Neural cell (in vitro differentiated cells): ENCODE measurements at regions not wholly inside any gene's neighbourhood (a gene's known extent, or its start where the extent isn't known, plus 50 kb on each side); places are given as distances from the start of the nearest gene placed in this dataset.

Experiments
- H2AFZ ChIP-seq: fragments of 200-600, 300-800 bp; sonication (generic), shearing (Covaris generic); 2 replicates; pipeline ENCODE4 v1.6.0; 2014; ENCODE audit warnings: low read depth, mild to moderate bottlenecking, antibody characterized with exemption, low read length, moderate library complexity
- H3F3A ChIP-seq: fragments of 200-600 bp; shearing (Covaris generic); 2 replicates; pipeline ENCODE4 v1.6.1; 2016; ENCODE audit warnings: mild to moderate bottlenecking, moderate library complexity, mixed read lengths, antibody characterized with exemption, low read length; ENCODE audit not compliant: insufficient read depth, poor library complexity, severe bottlenecking
- H3K27ac ChIP-seq: fragments of 200-600, 300-800 bp; sonication (generic), shearing (Covaris generic); 2 replicates; pipeline ENCODE4 v1.5.1; 2014; ENCODE audit warnings: mild to moderate bottlenecking, low read length, moderate library complexity
- H3K27me3 ChIP-seq: fragments of 300-800, 200-600 bp; sonication (generic), shearing (Covaris generic); 2 replicates; pipeline ENCODE4 v1.6.0; 2014; ENCODE audit warnings: mild to moderate bottlenecking, low read depth, low read length, moderate library complexity; ENCODE audit not compliant: insufficient read depth
- H3K36me3 ChIP-seq: fragments of 300-800, 200-600 bp; sonication (generic), shearing (Covaris generic); 2 replicates; pipeline ENCODE4 v1.5.1; 2014; ENCODE audit warnings: mild to moderate bottlenecking, antibody characterized with exemption, low read length, moderate library complexity; ENCODE audit not compliant: insufficient read depth
- H3K4me2 ChIP-seq: fragments of 300-800, 200-600 bp; sonication (generic), shearing (Covaris generic); 2 replicates; pipeline ENCODE4 v1.6.0; 2014; ENCODE audit warnings: mild to moderate bottlenecking, low read length
- H3K4me3 ChIP-seq: fragments of 300-800, 200-600 bp; sonication (generic), shearing (Covaris generic); 2 replicates; pipeline ENCODE4 v1.5.1; 2014; ENCODE audit warnings: mild to moderate bottlenecking, low read length, moderate library complexity
- H3K79me2 ChIP-seq: fragments of 200-600 bp; shearing (Covaris generic); replicated peaks from 2 replicates; pipeline ENCODE4 v1.6.0; 2014; ENCODE audit warnings: mild to moderate bottlenecking, low read length, moderate library complexity; ENCODE audit not compliant: insufficient read depth
- H3K9ac ChIP-seq: fragments of 300-800, 200-600 bp; sonication (generic), shearing (Covaris generic); 2 replicates; pipeline ENCODE4 v1.6.1; 2016; ENCODE audit warnings: mild to moderate bottlenecking, low read length, mixed read lengths
- H3K9me2 ChIP-seq: fragments of 200-600 bp; shearing (Covaris generic); 2 replicates; pipeline ENCODE4 v1.6.1; 2016; ENCODE audit warnings: mild to moderate bottlenecking, low read length, mixed read lengths; ENCODE audit not compliant: insufficient read depth
- H3K9me3 ChIP-seq: fragments of 200-600, 300-800 bp; sonication (generic), shearing (Covaris generic); 2 replicates; pipeline ENCODE4 v1.6.1; 2016; ENCODE audit warnings: mild to moderate bottlenecking, mixed run types, low read length, moderate library complexity, mixed read lengths
- H4K20me1 ChIP-seq: fragments of 200-600 bp; shearing (Covaris generic); 2 replicates; pipeline ENCODE4 v1.6.1; 2016; ENCODE audit warnings: mild to moderate bottlenecking, mixed run types; ENCODE audit not compliant: insufficient read depth
- EP300 ChIP-seq: fragments of 450-650 bp; conservative IDR thresholded peaks from 2 replicates; pipeline ENCODE4 v1.6.1; 2014; ENCODE audit warnings: antibody characterized with exemption, mild to moderate bottlenecking, moderate library complexity; ENCODE audit not compliant: poor library complexity, severe bottlenecking
- EZH2 ChIP-seq: fragments of 200-600, 300-800 bp; shearing (Covaris generic), sonication (generic); IDR thresholded peaks from 2 replicates; pipeline ENCODE4 v1.6.1; 2014; ENCODE audit warnings: antibody characterized with exemption, low read length, borderline replicate concordance, mild to moderate bottlenecking; ENCODE audit not compliant: insufficient read depth, poor library complexity, severe bottlenecking
- MXI1 ChIP-seq: fragments of 450-650 bp; conservative IDR thresholded peaks from 2 replicates; pipeline ENCODE4 v1.6.1; 2014; ENCODE audit warnings: antibody characterized with exemption, mild to moderate bottlenecking; ENCODE audit not compliant: poor library complexity, severe bottlenecking
- POLR2AphosphoS5 ChIP-seq: IDR thresholded peaks from 2 replicates; pipeline ENCODE4 v1.6.1; 2012
- RAD21 ChIP-seq: fragments of 450-650 bp; conservative IDR thresholded peaks from 2 replicates; pipeline ENCODE4 v1.6.1; 2014; ENCODE audit warnings: antibody characterized with exemption, mild to moderate bottlenecking, moderate library complexity
- SMC3 ChIP-seq: fragments of 450-650 bp; conservative IDR thresholded peaks from 2 replicates; pipeline ENCODE4 v1.6.1; 2014; ENCODE audit warnings: antibody characterized with exemption, mild to moderate bottlenecking, moderate library complexity; ENCODE audit not compliant: poor library complexity
- TAF1 ChIP-seq: IDR thresholded peaks from 2 replicates; pipeline ENCODE4 v1.6.1; 2012; ENCODE audit warnings: low read depth
- TF ChIP-seq, protein P1 (sequence below): IDR thresholded peaks from 2 replicates; pipeline ENCODE4 v1.6.1; 2012; ENCODE audit warnings: borderline replicate concordance
- TF ChIP-seq, protein P2 (sequence below): fragments of 450-650 bp; IDR thresholded peaks from 2 replicates; pipeline ENCODE4 v1.5.1; 2014; ENCODE audit warnings: antibody characterized with exemption, mild to moderate bottlenecking, moderate library complexity; ENCODE audit not compliant: poor library complexity, severe bottlenecking

- Histone ChIP-seq H3K27ac (no peak overlapping the region), H3K4me3 (no peak overlapping the region), H3K4me2 (no peak overlapping the region), H3K9me2 (no peaks in the 10 kb centered on the region), H3K36me3 (no peaks in the 10 kb centered on the region), H2AFZ (no peak overlapping the region), H3K79me2 (no peaks in the 10 kb centered on the region), H3K9ac (no peak overlapping the region), H4K20me1 (no peaks in the 10 kb centered on the region), H3F3A (no peaks in the 10 kb centered on the region), H3K27me3 (no peaks in the 10 kb centered on the region), H3K9me3 (no peaks in the 10 kb centered on the region)
- TF ChIP-seq EZH2: no peak
- TF ChIP-seq, protein P1, sequence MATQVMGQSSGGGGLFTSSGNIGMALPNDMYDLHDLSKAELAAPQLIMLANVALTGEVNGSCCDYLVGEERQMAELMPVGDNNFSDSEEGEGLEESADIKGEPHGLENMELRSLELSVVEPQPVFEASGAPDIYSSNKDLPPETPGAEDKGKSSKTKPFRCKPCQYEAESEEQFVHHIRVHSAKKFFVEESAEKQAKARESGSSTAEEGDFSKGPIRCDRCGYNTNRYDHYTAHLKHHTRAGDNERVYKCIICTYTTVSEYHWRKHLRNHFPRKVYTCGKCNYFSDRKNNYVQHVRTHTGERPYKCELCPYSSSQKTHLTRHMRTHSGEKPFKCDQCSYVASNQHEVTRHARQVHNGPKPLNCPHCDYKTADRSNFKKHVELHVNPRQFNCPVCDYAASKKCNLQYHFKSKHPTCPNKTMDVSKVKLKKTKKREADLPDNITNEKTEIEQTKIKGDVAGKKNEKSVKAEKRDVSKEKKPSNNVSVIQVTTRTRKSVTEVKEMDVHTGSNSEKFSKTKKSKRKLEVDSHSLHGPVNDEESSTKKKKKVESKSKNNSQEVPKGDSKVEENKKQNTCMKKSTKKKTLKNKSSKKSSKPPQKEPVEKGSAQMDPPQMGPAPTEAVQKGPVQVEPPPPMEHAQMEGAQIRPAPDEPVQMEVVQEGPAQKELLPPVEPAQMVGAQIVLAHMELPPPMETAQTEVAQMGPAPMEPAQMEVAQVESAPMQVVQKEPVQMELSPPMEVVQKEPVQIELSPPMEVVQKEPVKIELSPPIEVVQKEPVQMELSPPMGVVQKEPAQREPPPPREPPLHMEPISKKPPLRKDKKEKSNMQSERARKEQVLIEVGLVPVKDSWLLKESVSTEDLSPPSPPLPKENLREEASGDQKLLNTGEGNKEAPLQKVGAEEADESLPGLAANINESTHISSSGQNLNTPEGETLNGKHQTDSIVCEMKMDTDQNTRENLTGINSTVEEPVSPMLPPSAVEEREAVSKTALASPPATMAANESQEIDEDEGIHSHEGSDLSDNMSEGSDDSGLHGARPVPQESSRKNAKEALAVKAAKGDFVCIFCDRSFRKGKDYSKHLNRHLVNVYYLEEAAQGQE: no peak
- TF ChIP-seq EP300: no peak
- TF ChIP-seq, protein P2, sequence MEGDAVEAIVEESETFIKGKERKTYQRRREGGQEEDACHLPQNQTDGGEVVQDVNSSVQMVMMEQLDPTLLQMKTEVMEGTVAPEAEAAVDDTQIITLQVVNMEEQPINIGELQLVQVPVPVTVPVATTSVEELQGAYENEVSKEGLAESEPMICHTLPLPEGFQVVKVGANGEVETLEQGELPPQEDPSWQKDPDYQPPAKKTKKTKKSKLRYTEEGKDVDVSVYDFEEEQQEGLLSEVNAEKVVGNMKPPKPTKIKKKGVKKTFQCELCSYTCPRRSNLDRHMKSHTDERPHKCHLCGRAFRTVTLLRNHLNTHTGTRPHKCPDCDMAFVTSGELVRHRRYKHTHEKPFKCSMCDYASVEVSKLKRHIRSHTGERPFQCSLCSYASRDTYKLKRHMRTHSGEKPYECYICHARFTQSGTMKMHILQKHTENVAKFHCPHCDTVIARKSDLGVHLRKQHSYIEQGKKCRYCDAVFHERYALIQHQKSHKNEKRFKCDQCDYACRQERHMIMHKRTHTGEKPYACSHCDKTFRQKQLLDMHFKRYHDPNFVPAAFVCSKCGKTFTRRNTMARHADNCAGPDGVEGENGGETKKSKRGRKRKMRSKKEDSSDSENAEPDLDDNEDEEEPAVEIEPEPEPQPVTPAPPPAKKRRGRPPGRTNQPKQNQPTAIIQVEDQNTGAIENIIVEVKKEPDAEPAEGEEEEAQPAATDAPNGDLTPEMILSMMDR: no peak
- no peak for TF ChIP-seq SMC3
Observed at GRCh38 chr18:76209597-76209996, 285.4 kb downstream of the ZNF516 start.

- no peak overlapping the region for H3K9ac ChIP-seq
- H4K20me1 ChIP-seq: no peaks in the 10 kb centered on the region
- TF ChIP-seq EP300: no peak
- no peak for TF ChIP-seq MXI1
- TF ChIP-seq POLR2AphosphoS5: no peak
- TF ChIP-seq, protein P2: no peak
- TF ChIP-seq TAF1: no peak
- no peak for TF ChIP-seq SMC3
- TF ChIP-seq EZH2: no peak
- no peak for TF ChIP-seq RAD21
- TF ChIP-seq, protein P1: no peak
- H3K4me2 ChIP-seq: no peak overlapping the region
- no peak overlapping the region for H2AFZ ChIP-seq
- H3K27me3 ChIP-seq: no peaks in the 10 kb centered on the region
- H3K4me3 ChIP-seq: no peak overlapping the region
- H3K79me2 ChIP-seq: no peaks in the 10 kb centered on the region
- no peaks in the 10 kb centered on the region for H3K36me3 ChIP-seq
- no peaks in the 10 kb centered on the region for H3F3A ChIP-seq
- no peaks in the 10 kb centered on the region for H3K9me3 ChIP-seq
- H3K27ac ChIP-seq: no peak overlapping the region
- H3K9me2 ChIP-seq: no peaks in the 10 kb centered on the region
Observed at GRCh38 chr18:76208678-76209306, 286.2 kb downstream of the ZNF516 start.
